ENCODE measurements at regions not wholly inside any gene's neighbourhood (a gene's known extent, or its start where the extent isn't known, plus 50 kb on each side); places are given as distances from the start of the nearest gene placed in this dataset.

GRCh38 chr12:77485961-77486854, 344.5 kb upstream of the NAV3 start:
- H3K36me3 Mint-ChIP-seq (ENCODE audit: insufficient read depth) = no peaks in the 10 kb centered on the region
- no peak for ATAC-seq (replicated peaks)
- H3K27me3 Mint-ChIP-seq = no peaks in the 10 kb centered on the region
- no peak overlapping the region for H3K27ac Mint-ChIP-seq
- H3K9me3 Mint-ChIP-seq = peaks cover 0 to 6% of the 10 kb centered on the region in 2 donors
- no peaks in the 10 kb centered on the region for H3K4me1 Mint-ChIP-seq (ENCODE audit: low read depth in 2 of 2)
- DNase-seq = no peak
- no peak overlapping the region for H3K4me3 Mint-ChIP-seq

GRCh38 chr12:77481687-77482086, 349.0 kb upstream of the NAV3 start:
- DNase-seq (no peak), ATAC-seq (replicated peaks) (no peak)
- Mint-ChIP-seq H3K36me3 (ENCODE audit: insufficient read depth) (no peaks in the 10 kb centered on the region), H3K9me3 (peaks cover 3 to 7% of the 10 kb centered on the region in 2 donors), H3K4me1 (ENCODE audit: low read depth in 2 of 2) (no peaks in the 10 kb centered on the region), H3K27me3 (no peaks in the 10 kb centered on the region), H3K27ac (no peak overlapping the region), H3K4me3 (no peak overlapping the region)

GRCh38 chr12:77477907-77478533, 352.7 kb upstream of the NAV3 start:
- Mint-ChIP-seq H3K4me3 (no peak overlapping the region), H3K9me3 (peaks cover 0 to 15% of the 10 kb centered on the region in 2 donors), H3K27ac (no peak overlapping the region), H3K27me3 (no peaks in the 10 kb centered on the region), H3K36me3 (ENCODE audit: insufficient read depth) (no peaks in the 10 kb centered on the region), H3K4me1 (ENCODE audit: low read depth in 2 of 2) (no peaks in the 10 kb centered on the region)
- no peak for DNase-seq
- no peak for ATAC-seq (replicated peaks)

GRCh38 chr12:77471801-77472200, 358.9 kb upstream of the NAV3 start:
- H3K9me3 Mint-ChIP-seq = peaks cover 0 to 8% of the 10 kb centered on the region in 2 donors
- ATAC-seq (replicated peaks) = no peak
- H3K27ac Mint-ChIP-seq = no peak overlapping the region
- H3K4me1 Mint-ChIP-seq (ENCODE audit: low read depth in 2 of 2) = no peaks in the 10 kb centered on the region
- no peak overlapping the region for H3K4me3 Mint-ChIP-seq
- no peaks in the 10 kb centered on the region for H3K27me3 Mint-ChIP-seq
- no peak for DNase-seq
- H3K36me3 Mint-ChIP-seq (ENCODE audit: insufficient read depth) = no peaks in the 10 kb centered on the region

DNA sequence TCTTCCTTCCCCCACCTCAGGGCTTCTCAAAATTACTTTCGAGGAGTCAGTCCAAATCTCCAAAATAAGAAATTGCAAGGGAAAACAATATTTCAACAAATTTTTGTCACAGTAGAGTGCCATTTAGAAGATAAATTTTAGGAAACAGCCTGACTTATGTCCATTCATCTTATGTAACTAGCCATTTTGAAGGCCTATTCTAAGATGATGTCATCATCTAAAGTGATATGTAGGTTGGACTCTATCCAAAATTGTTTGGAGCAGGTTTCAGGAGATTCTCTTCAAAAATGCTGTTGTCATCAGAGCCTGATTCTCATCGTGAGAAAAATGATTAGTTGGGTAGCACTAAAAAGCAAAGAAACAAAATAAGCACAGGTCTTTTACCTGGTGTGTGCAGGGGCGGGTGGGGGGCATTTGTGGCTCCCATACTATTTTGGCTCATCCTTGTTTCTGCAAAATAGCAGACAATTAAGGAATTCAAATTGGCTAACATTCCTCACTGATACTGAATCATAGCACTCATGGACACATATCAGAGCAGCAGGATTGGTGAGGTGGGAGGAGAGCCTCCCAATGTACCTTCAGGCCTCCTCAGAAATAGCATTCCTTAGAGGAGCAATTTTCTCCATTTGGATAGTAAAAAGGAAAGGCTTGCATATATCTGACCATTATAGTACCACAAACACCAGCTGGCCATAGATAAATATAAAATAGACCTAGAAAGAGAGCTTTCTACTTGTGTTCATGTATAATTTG, 360.9 kb upstream of the NAV3 start:
- Mint-ChIP-seq H3K36me3 (ENCODE audit: insufficient read depth) (no peaks in the 10 kb centered on the region), H3K27ac (no peak overlapping the region), H3K4me3 (no peak overlapping the region), H3K27me3 (no peaks in the 10 kb centered on the region), H3K4me1 (ENCODE audit: low read depth in 2 of 2) (no peaks in the 10 kb centered on the region), H3K9me3 (peaks cover 0 to under 1% of the 10 kb centered on the region in 2 donors)
- DNase-seq (no peak), ATAC-seq (replicated peaks) (no peak)

- DNase-seq (no peak), ATAC-seq (replicated peaks) (no peak)
- peaks cover 0 to 3% of the 10 kb centered on the region in 2 donors for H3K9me3 Mint-ChIP-seq
- no peak overlapping the region for H3K27ac Mint-ChIP-seq
- no peaks in the 10 kb centered on the region for H3K27me3 Mint-ChIP-seq
- no peak overlapping the region for H3K4me3 Mint-ChIP-seq
- no peaks in the 10 kb centered on the region for H3K4me1 Mint-ChIP-seq (ENCODE audit: low read depth in 2 of 2)
- no peaks in the 10 kb centered on the region for H3K36me3 Mint-ChIP-seq (ENCODE audit: insufficient read depth)
These were observed 377.3 kb upstream of the E2F7 start for GRCh38 chr12:77442633-77443032.

- H3K4me1 Mint-ChIP-seq (ENCODE audit: low read depth in 2 of 2) = no peaks in the 10 kb centered on the region
- no peak overlapping the region for H3K27ac Mint-ChIP-seq
- H3K9me3 Mint-ChIP-seq = no peaks in the 10 kb centered on the region
- H3K4me3 Mint-ChIP-seq = no peak overlapping the region
- H3K27me3 Mint-ChIP-seq = no peaks in the 10 kb centered on the region
- no peak for DNase-seq
- no peak for ATAC-seq (replicated peaks)
- H3K36me3 Mint-ChIP-seq (ENCODE audit: insufficient read depth) = no peaks in the 10 kb centered on the region
These were observed 374.4 kb upstream of the E2F7 start for GRCh38 chr12:77439749-77440148.

GRCh38 chr12:77438644-77439043, 373.3 kb upstream of the E2F7 start:
- Mint-ChIP-seq H3K4me1 (ENCODE audit: low read depth in 2 of 2) (no peaks in the 10 kb centered on the region), H3K27ac (no peak overlapping the region)

GRCh38 chr12:77437206-77437605, 371.8 kb upstream of the E2F7 start:
- Mint-ChIP-seq H3K9me3 (no peaks in the 10 kb centered on the region), H3K4me1 (ENCODE audit: low read depth in 2 of 2) (no peaks in the 10 kb centered on the region), H3K27ac (no peak overlapping the region), H3K36me3 (ENCODE audit: insufficient read depth) (no peaks in the 10 kb centered on the region), H3K4me3 (no peak overlapping the region), H3K27me3 (no peaks in the 10 kb centered on the region)
- DNase-seq (no peak), ATAC-seq (replicated peaks) (no peak)

More at GRCh38 chr12:77438644-77439043, 373.3 kb upstream of the E2F7 start:
- Mint-ChIP-seq H3K27me3 (no peaks in the 10 kb centered on the region), H3K36me3 (ENCODE audit: insufficient read depth) (no peaks in the 10 kb centered on the region), H3K9me3 (no peaks in the 10 kb centered on the region), H3K4me3 (no peak overlapping the region)
- DNase-seq (no peak), ATAC-seq (replicated peaks) (no peak)

GRCh38 chr12:77435446-77436091, 370.2 kb upstream of the E2F7 start:
- H3K9me3 Mint-ChIP-seq = peaks cover 3 to 9% of the 10 kb centered on the region in 2 donors
- no peak for DNase-seq
- no peak for ATAC-seq (replicated peaks)
- no peaks in the 10 kb centered on the region for H3K4me1 Mint-ChIP-seq (ENCODE audit: low read depth in 2 of 2)
- H3K36me3 Mint-ChIP-seq (ENCODE audit: insufficient read depth) = no peaks in the 10 kb centered on the region
- H3K4me3 Mint-ChIP-seq = no peak overlapping the region
- no peak overlapping the region for H3K27ac Mint-ChIP-seq
- no peaks in the 10 kb centered on the region for H3K27me3 Mint-ChIP-seq

DNA sequence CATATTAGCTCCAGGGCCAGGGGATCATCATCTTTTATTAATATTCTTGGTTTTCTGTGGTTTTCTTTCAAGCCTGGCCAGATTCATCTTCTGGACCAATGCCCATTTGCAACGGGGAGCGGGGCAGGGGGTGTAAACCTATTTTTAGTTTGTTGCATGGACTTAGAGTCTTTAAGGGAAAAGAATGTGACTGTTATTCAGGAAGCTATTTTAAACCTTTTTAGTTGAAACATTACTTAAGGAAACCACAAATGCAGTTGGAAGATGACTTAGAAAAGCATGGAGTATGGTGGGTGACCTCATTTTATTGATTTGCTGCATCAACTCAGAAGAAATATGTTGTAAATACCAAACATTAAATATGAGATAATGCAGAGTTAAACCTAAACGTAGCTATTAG, 368.4 kb upstream of the E2F7 start:
- no peak for ATAC-seq (replicated peaks)
- no peak for DNase-seq
- H3K9me3 Mint-ChIP-seq = peaks cover 3 to 9% of the 10 kb centered on the region in 2 donors

GRCh38 chr12:77429426-77429825, 364.1 kb upstream of the E2F7 start:
- H3K4me3 Mint-ChIP-seq = no peak overlapping the region
- DNase-seq (no peak), ATAC-seq (replicated peaks) (no peak)
- no peaks in the 10 kb centered on the region for H3K4me1 Mint-ChIP-seq (ENCODE audit: low read depth in 2 of 2)
- H3K36me3 Mint-ChIP-seq (ENCODE audit: insufficient read depth) = no peaks in the 10 kb centered on the region
- H3K27ac Mint-ChIP-seq = no peak overlapping the region
- peaks cover 10 to 17% of the 10 kb centered on the region in 2 donors for H3K9me3 Mint-ChIP-seq
- H3K27me3 Mint-ChIP-seq = no peaks in the 10 kb centered on the region

More for the DNA sequence above, 368.4 kb upstream of the E2F7 start:
- no peaks in the 10 kb centered on the region for H3K4me1 Mint-ChIP-seq (ENCODE audit: low read depth in 2 of 2)
- no peaks in the 10 kb centered on the region for H3K27me3 Mint-ChIP-seq
- no peak overlapping the region for H3K27ac Mint-ChIP-seq
- no peak overlapping the region for H3K4me3 Mint-ChIP-seq
- no peaks in the 10 kb centered on the region for H3K36me3 Mint-ChIP-seq (ENCODE audit: insufficient read depth)

DNA sequence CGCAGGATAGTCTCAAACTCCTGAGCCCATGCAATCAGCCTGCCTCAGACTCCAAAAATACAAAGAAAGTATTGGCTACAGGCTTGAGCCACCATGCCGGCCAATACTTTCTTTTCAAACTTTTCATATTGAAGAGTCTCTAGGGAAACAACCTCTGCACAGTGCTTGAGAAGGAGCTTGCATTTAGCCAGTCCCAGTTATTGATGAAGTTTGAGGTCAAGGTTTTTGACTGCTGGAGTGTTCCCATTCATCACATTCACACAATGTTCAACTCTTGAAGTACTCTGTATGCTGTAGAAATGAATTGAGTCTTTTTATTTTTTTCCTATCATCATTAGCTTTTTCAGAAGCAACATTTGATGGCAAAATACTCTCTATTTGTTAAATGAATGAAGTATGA, 355.8 kb upstream of the E2F7 start:
- no peaks in the 10 kb centered on the region for H3K4me1 Mint-ChIP-seq (ENCODE audit: low read depth in 2 of 2)
- no peak overlapping the region for H3K4me3 Mint-ChIP-seq
- H3K36me3 Mint-ChIP-seq (ENCODE audit: insufficient read depth) = no peaks in the 10 kb centered on the region
- H3K9me3 Mint-ChIP-seq = peaks cover 0 to 4% of the 10 kb centered on the region in 2 donors
- no peak for DNase-seq
- no peak for ATAC-seq (replicated peaks)
- H3K27ac Mint-ChIP-seq = no peak overlapping the region
- H3K27me3 Mint-ChIP-seq = no peaks in the 10 kb centered on the region
